ENCODE measurements at regions not wholly inside any gene's neighbourhood (a gene's known extent, or its start where the extent isn't known, plus 50 kb on each side); places are given as distances from the start of the nearest gene placed in this dataset.

DNA sequence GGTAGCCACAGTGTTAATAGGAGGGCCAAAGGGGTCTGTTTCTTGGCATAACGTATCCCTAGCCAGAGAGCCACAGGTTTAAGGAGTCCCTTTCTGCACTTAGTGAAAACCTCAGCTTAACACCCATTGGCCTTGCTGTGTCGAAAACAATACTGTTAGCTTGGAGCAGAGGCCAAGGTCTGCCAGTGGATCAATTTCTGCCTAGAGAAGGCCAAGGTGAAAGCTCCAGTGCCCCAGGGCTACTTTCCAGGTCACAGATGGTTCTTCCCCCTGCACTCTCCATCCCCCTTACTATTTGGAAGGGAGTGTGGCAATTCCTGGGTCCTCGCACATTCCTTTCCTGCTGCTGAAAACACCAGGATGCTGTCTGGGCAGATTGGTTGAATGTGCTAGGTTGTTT, 74.8 kb upstream of the TNP1 start:
- TF ChIP-seq, protein P1, sequence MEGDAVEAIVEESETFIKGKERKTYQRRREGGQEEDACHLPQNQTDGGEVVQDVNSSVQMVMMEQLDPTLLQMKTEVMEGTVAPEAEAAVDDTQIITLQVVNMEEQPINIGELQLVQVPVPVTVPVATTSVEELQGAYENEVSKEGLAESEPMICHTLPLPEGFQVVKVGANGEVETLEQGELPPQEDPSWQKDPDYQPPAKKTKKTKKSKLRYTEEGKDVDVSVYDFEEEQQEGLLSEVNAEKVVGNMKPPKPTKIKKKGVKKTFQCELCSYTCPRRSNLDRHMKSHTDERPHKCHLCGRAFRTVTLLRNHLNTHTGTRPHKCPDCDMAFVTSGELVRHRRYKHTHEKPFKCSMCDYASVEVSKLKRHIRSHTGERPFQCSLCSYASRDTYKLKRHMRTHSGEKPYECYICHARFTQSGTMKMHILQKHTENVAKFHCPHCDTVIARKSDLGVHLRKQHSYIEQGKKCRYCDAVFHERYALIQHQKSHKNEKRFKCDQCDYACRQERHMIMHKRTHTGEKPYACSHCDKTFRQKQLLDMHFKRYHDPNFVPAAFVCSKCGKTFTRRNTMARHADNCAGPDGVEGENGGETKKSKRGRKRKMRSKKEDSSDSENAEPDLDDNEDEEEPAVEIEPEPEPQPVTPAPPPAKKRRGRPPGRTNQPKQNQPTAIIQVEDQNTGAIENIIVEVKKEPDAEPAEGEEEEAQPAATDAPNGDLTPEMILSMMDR (IDR thresholded peaks at IDR 0.05; ENCODE audit: poor library complexity) = no peak
- no peak for TF ChIP-seq EZH2phosphoT487 (IDR thresholded peaks at IDR 0.05; ENCODE audit: low read depth, severe bottlenecking, unreplicated experiment)
